ENCODE measurements at regions not wholly inside any gene's neighbourhood (a gene's known extent, or its start where the extent isn't known, plus 50 kb on each side); places are given as distances from the start of the nearest gene placed in this dataset.

GRCh38 chr16:60729051-60729450, 1307.2 kb downstream of the CDH8 start:
- no peak for TF ChIP-seq POLR2AphosphoS5 (IDR thresholded peaks at IDR 0.05; ENCODE audit: low read depth, low read length)
- no peak for TF ChIP-seq TAF1 (IDR thresholded peaks at IDR 0.05; ENCODE audit: borderline replicate concordance, low read depth, low read length)

Data from GM12892 (cell line).